Thoracic aorta (tissue), 2 donors: ENCODE measurements at regions not wholly inside any gene's neighbourhood (a gene's known extent, or its start where the extent isn't known, plus 50 kb on each side); places are given as distances from the start of the nearest gene placed in this dataset.
A peak's percentile ranks its signal among the peaks of the same experiment; 100 is the strongest.

ENCODE experiments used
- ATAC-seq: fragments of 150-250 bp; one replicate; pipeline ENCODE4 v1.8.0; 2017; ENCODE audit warnings: low read depth; ENCODE audit not compliant: insufficient number of reproducible peaks, low FRiP score
- DNase-seq: peaks from one replicate; pipeline ENCODE4 v3.0.0-alpha.2; 2020; ENCODE audit warnings: low spot score
- H3K27ac ChIP-seq, 2 donors: fragments of 200-600 bp; sonication (generic); 1 replicate in 1 of 2; 2 replicates in 1 of 2; pipeline ENCODE4 v1.5.1; 2016; ENCODE audit warnings: mild to moderate bottlenecking in 2 of 2, moderate library complexity in 2 of 2
- H3K27me3 ChIP-seq: fragments of 200-600 bp; sonication (generic); replicated peaks from 2 replicates; pipeline ENCODE4 v1.6.0; 2016; ENCODE audit warnings: mild to moderate bottlenecking; ENCODE audit not compliant: insufficient read depth
- H3K36me3 ChIP-seq: fragments of 200-600 bp; sonication (generic); one replicate; pipeline ENCODE4 v1.5.1; 2016
- H3K4me1 ChIP-seq, 2 donors: fragments of 200-600 bp; sonication (generic); 1 replicate in 1 of 2; 2 replicates in 1 of 2; pipeline versions ENCODE4 v1.5.1 to v1.6.0; 2016; ENCODE audit warnings: low read depth in 2 of 2, mild to moderate bottlenecking in 1 of 2; ENCODE audit not compliant: control insufficient read depth in 1 of 2
- H3K4me3 ChIP-seq: fragments of 200-600 bp; sonication (generic); 2 replicates; pipeline ENCODE4 v1.5.1; 2016; ENCODE audit warnings: mild to moderate bottlenecking
- H3K9me3 ChIP-seq: fragments of 200-600 bp; sonication (generic); 2 replicates; pipeline ENCODE4 v1.5.1; 2016
- TF ChIP-seq, protein P1 (sequence below): fragments of 200-600 bp; sonication (generic); IDR thresholded peaks from one replicate; pipeline ENCODE4 v1.5.1; 2019; ENCODE audit warnings: antibody characterized with exemption

- Histone ChIP-seq H3K4me1 (peaks cover 11 to 57% of the 10 kb centered on the region in 2 donors), H3K27me3 (no peaks in the 10 kb centered on the region), H3K36me3 (no peaks in the 10 kb centered on the region), H3K9me3 (no peaks in the 10 kb centered on the region), H3K27ac (peak overlapping the region; percentile 56 to 64), H3K4me3 (no peak overlapping the region)
- TF ChIP-seq, protein P1, sequence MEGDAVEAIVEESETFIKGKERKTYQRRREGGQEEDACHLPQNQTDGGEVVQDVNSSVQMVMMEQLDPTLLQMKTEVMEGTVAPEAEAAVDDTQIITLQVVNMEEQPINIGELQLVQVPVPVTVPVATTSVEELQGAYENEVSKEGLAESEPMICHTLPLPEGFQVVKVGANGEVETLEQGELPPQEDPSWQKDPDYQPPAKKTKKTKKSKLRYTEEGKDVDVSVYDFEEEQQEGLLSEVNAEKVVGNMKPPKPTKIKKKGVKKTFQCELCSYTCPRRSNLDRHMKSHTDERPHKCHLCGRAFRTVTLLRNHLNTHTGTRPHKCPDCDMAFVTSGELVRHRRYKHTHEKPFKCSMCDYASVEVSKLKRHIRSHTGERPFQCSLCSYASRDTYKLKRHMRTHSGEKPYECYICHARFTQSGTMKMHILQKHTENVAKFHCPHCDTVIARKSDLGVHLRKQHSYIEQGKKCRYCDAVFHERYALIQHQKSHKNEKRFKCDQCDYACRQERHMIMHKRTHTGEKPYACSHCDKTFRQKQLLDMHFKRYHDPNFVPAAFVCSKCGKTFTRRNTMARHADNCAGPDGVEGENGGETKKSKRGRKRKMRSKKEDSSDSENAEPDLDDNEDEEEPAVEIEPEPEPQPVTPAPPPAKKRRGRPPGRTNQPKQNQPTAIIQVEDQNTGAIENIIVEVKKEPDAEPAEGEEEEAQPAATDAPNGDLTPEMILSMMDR = no peak
- ATAC-seq = peak; percentile 70
- no peak for DNase-seq
Measured at GRCh38 chr6:40900791-40901190, 138.2 kb downstream of the UNC5CL start.

DNA sequence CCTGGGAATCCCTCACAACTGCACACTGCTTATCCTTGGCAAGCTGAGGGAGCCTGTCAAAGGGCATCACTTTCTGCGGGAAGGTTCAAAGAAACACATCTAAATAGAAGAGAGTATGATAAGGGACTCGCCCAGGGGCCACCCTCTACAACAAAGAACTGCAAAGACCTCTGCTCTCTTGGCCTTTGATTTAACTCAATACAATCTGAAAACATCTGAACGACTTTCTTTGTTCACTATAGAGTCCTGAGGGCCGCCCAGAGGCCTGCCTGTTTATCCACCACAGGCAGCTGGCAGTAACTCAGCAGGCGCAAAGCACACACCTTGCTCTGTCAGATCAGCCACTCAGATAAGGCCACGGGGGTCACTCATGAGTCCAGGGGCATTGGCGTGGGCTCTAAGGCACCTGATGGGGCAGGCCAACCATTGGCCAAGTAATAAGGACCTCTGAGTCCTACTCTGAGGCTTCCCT is 139.3 kb downstream of the UNC5CL start:
- Histone ChIP-seq H3K4me3 (no peak overlapping the region), H3K27ac (peak overlapping the region in 1 of 2 donors; percentile 64), H3K4me1 (peaks cover 11 to 66% of the 10 kb centered on the region in 2 donors), H3K27me3 (no peaks in the 10 kb centered on the region), H3K9me3 (no peaks in the 10 kb centered on the region), H3K36me3 (no peaks in the 10 kb centered on the region)
- TF ChIP-seq, protein P1 = no peak
- DNase-seq (no peak), ATAC-seq (no peak)

DNA sequence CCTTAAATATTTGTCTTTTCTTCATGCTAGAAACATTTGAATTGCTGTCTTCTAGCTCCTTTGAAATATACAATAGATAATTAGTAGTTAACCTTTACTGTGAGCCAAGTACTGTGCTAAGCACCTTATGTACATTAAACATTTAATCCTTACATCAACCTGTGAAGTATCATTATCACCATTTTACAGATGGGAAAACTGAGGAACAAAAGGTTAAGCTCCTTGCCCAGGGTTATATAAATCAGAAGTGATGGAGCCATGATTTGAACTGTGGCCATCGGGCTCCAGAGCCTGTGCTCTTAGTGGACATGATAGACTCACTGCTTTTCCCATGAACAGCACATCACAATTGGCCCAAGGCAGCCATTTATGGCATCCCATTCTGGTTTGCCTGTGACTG is 140.9 kb downstream of the UNC5CL start:
- no peak for ATAC-seq
- Histone ChIP-seq H3K9me3 (no peaks in the 10 kb centered on the region), H3K36me3 (no peaks in the 10 kb centered on the region), H3K27ac (no peak overlapping the region), H3K4me1 (peaks cover 11 to 66% of the 10 kb centered on the region in 2 donors), H3K27me3 (no peaks in the 10 kb centered on the region), H3K4me3 (no peak overlapping the region)
- TF ChIP-seq, protein P1 = no peak
- no peak for DNase-seq

- Histone ChIP-seq H3K27me3 (no peaks in the 10 kb centered on the region), H3K4me3 (no peak overlapping the region), H3K4me1 (peaks cover 11 to 62% of the 10 kb centered on the region in 2 donors), H3K9me3 (no peaks in the 10 kb centered on the region), H3K36me3 (no peaks in the 10 kb centered on the region), H3K27ac (peak overlapping the region; percentile 39 to 51)
- no peak for ATAC-seq
- TF ChIP-seq, protein P1 = no peak
- no peak for DNase-seq
Measured at GRCh38 chr6:40897390-40898003, 141.5 kb downstream of the UNC5CL start.

DNA sequence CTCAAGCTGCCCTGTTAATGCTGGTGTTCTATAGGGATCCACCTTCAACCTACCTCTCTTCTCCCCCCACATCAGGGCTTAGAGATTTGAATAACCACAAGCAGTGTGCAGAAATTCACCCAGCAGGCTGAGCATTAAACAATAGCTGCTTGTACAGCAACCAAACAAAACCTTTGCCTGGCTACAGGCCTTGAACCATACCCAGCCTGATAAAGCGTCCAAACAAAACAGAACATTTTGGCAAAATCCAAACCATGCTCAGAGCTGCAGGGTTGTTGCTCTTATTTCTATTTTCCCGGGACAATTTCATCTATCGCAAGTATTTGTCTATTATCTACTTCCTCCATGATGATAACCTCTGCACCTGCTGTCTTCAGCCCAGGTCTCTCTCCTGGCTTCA is 142.3 kb downstream of the UNC5CL start:
- no peaks in the 10 kb centered on the region for H3K27me3 ChIP-seq
- no peaks in the 10 kb centered on the region for H3K36me3 ChIP-seq
- DNase-seq = no peak
- H3K4me3 ChIP-seq = no peak overlapping the region
- no peak for ATAC-seq
- TF ChIP-seq, protein P1 = no peak
- no peaks in the 10 kb centered on the region for H3K9me3 ChIP-seq
- H3K4me1 ChIP-seq = peaks cover 8 to 54% of the 10 kb centered on the region in 2 donors
- H3K27ac ChIP-seq = peak overlapping the region; percentile 39 to 51
